ENCODE measurements at regions not wholly inside any gene's neighbourhood (a gene's known extent, or its start where the extent isn't known, plus 50 kb on each side); places are given as distances from the start of the nearest gene placed in this dataset.

DNA sequence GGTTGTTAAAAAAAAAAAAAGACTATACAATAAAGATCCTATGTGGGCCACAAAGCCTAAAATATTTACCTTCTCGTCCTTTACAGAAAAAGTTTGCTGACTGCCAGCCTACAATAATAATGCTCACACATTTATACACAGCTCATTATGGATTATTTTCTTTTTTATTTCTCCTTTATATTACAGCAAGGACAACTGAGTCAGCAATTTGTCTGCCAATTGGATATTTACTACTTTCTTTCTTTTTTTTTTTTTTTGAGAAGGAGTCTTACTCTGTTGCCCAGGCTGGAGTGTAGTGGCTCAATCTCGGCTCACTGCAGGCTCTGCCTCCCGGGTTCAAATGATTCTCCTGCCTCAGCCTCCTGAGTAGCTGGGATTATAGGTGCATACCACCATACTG, 142.2 kb downstream of the EBLN2 start:
- TF ChIP-seq, protein P1, sequence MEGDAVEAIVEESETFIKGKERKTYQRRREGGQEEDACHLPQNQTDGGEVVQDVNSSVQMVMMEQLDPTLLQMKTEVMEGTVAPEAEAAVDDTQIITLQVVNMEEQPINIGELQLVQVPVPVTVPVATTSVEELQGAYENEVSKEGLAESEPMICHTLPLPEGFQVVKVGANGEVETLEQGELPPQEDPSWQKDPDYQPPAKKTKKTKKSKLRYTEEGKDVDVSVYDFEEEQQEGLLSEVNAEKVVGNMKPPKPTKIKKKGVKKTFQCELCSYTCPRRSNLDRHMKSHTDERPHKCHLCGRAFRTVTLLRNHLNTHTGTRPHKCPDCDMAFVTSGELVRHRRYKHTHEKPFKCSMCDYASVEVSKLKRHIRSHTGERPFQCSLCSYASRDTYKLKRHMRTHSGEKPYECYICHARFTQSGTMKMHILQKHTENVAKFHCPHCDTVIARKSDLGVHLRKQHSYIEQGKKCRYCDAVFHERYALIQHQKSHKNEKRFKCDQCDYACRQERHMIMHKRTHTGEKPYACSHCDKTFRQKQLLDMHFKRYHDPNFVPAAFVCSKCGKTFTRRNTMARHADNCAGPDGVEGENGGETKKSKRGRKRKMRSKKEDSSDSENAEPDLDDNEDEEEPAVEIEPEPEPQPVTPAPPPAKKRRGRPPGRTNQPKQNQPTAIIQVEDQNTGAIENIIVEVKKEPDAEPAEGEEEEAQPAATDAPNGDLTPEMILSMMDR (IDR thresholded peaks at IDR 0.05), result no peak
- TF ChIP-seq, protein P2, sequence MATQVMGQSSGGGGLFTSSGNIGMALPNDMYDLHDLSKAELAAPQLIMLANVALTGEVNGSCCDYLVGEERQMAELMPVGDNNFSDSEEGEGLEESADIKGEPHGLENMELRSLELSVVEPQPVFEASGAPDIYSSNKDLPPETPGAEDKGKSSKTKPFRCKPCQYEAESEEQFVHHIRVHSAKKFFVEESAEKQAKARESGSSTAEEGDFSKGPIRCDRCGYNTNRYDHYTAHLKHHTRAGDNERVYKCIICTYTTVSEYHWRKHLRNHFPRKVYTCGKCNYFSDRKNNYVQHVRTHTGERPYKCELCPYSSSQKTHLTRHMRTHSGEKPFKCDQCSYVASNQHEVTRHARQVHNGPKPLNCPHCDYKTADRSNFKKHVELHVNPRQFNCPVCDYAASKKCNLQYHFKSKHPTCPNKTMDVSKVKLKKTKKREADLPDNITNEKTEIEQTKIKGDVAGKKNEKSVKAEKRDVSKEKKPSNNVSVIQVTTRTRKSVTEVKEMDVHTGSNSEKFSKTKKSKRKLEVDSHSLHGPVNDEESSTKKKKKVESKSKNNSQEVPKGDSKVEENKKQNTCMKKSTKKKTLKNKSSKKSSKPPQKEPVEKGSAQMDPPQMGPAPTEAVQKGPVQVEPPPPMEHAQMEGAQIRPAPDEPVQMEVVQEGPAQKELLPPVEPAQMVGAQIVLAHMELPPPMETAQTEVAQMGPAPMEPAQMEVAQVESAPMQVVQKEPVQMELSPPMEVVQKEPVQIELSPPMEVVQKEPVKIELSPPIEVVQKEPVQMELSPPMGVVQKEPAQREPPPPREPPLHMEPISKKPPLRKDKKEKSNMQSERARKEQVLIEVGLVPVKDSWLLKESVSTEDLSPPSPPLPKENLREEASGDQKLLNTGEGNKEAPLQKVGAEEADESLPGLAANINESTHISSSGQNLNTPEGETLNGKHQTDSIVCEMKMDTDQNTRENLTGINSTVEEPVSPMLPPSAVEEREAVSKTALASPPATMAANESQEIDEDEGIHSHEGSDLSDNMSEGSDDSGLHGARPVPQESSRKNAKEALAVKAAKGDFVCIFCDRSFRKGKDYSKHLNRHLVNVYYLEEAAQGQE (IDR thresholded peaks at IDR 0.05; ENCODE audit: insufficient read depth in 1 of 2, low read depth in 2 of 2, low read length in 1 of 2), result no peak
- TF ChIP-seq POLR2AphosphoS5 (IDR thresholded peaks at IDR 0.05; ENCODE audit: low read depth, low read length), result no peak

Data from Panc1 (cell line).